G401.6 (cell line): ENCODE measurements at regions not wholly inside any gene's neighbourhood (a gene's known extent, or its start where the extent isn't known, plus 50 kb on each side); places are given as distances from the start of the nearest gene placed in this dataset.

Experiments used
- FAIRE-seq: peaks from 2 replicates; lab custom pipeline; 2012; peaks lifted over from hg19 to GRCh38; lab: Jason Lieb, UNC

- FAIRE-seq: no peak
Measured at GRCh38 chr9:113646946-113647914, 183.7 kb downstream of the RGS3 start.

GRCh38 chr9:113648048-113648447 lies 184.5 kb downstream of the RGS3 start:
- no peak for FAIRE-seq

GRCh38 chr9:113648586-113648985 lies 185.1 kb downstream of the RGS3 start:
- no peak for FAIRE-seq

GRCh38 chr9:113649054-113649453 lies 185.5 kb downstream of the RGS3 start:
- no peak for FAIRE-seq

GRCh38 chr9:113649855-113650206 lies 186.3 kb downstream of the RGS3 start:
- no peak for FAIRE-seq

GRCh38 chr9:113650207-113651131 lies 186.9 kb downstream of the RGS3 start:
- no peak for FAIRE-seq

GRCh38 chr9:113651896-113652295 lies 188.4 kb downstream of the RGS3 start:
- FAIRE-seq: no peak

- FAIRE-seq: no peak
Measured at GRCh38 chr9:113652355-113653152, 189.0 kb downstream of the RGS3 start.

- no peak for FAIRE-seq
Measured at GRCh38 chr9:113653746-113654604, 190.4 kb downstream of the RGS3 start.

GRCh38 chr9:113654605-113655428 lies 191.3 kb downstream of the RGS3 start:
- FAIRE-seq: no peak

GRCh38 chr9:113656771-113657670 lies 193.5 kb downstream of the RGS3 start:
- FAIRE-seq: no peak

- peak; percentile 81 for FAIRE-seq
Measured at GRCh38 chr9:113657765-113658544, 194.4 kb downstream of the RGS3 start.

GRCh38 chr9:113658545-113658895 lies 195.0 kb downstream of the RGS3 start:
- no peak for FAIRE-seq

GRCh38 chr9:113659039-113659438 lies 195.5 kb downstream of the RGS3 start:
- FAIRE-seq: no peak

- no peak for FAIRE-seq
Measured at GRCh38 chr9:113659740-113660139, 196.2 kb downstream of the RGS3 start.

- FAIRE-seq: no peak
Measured at GRCh38 chr9:113660196-113660595, 196.7 kb downstream of the RGS3 start.

GRCh38 chr9:113661074-113661473 lies 197.5 kb downstream of the RGS3 start:
- FAIRE-seq: no peak

- FAIRE-seq: no peak
Measured at GRCh38 chr9:113664181-113664875, 200.8 kb downstream of the RGS3 start.
